ENCODE measurements at regions not wholly inside any gene's neighbourhood (a gene's known extent, or its start where the extent isn't known, plus 50 kb on each side); places are given as distances from the start of the nearest gene placed in this dataset.

DNA sequence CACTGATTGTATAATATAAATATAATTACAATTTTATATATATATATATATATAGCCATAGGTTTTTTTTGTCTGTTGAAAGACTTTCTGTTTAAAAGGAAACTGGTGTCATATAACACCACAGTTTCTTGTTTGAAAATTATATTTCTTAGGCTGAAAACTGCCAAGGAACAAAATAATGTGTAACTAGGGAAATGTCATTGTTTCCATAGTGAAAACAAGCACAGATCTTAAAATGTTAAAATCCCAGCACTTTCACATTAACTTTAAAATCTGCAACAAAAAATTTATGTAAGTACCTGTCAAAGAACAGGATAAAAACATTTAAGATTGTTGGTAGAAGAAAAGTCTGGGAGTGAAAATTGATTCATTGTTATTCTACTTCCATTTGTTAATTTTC, 104.2 kb downstream of the ATP6V1G3 start:
- H3K27ac ChIP-seq (ENCODE audit: low read length in 2 of 2), result no peak overlapping the region
- H3K27me3 ChIP-seq (replicated peaks in 1 of 4; ENCODE audit: control extremely low read depth in 1 of 4, control insufficient read depth in 3 of 4, insufficient read depth in 4 of 4, low read length in 3 of 4), result no peaks in the 10 kb centered on the region
- no peak overlapping the region for H2AFZ ChIP-seq (ENCODE audit: insufficient read depth, low read depth, low read length, poor library complexity, severe bottlenecking)
- H3K4me2 ChIP-seq (replicated peaks; ENCODE audit: low read depth, low read length, poor library complexity, severe bottlenecking), result no peak overlapping the region
- TF ChIP-seq EZH2 (IDR thresholded peaks at IDR 0.05; ENCODE audit: borderline replicate concordance, insufficient read depth, low read depth, low read length, poor library complexity, severe bottlenecking), result no peak
- TF ChIP-seq, protein P1, sequence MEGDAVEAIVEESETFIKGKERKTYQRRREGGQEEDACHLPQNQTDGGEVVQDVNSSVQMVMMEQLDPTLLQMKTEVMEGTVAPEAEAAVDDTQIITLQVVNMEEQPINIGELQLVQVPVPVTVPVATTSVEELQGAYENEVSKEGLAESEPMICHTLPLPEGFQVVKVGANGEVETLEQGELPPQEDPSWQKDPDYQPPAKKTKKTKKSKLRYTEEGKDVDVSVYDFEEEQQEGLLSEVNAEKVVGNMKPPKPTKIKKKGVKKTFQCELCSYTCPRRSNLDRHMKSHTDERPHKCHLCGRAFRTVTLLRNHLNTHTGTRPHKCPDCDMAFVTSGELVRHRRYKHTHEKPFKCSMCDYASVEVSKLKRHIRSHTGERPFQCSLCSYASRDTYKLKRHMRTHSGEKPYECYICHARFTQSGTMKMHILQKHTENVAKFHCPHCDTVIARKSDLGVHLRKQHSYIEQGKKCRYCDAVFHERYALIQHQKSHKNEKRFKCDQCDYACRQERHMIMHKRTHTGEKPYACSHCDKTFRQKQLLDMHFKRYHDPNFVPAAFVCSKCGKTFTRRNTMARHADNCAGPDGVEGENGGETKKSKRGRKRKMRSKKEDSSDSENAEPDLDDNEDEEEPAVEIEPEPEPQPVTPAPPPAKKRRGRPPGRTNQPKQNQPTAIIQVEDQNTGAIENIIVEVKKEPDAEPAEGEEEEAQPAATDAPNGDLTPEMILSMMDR (IDR thresholded peaks at IDR 0.05), result no peak
- no peak overlapping the region for H3K27ac Mint-ChIP-seq
- no peaks in the 10 kb centered on the region for H3K4me1 ChIP-seq (ENCODE audit: control insufficient read depth in 2 of 2, insufficient read depth in 2 of 2, low read length in 2 of 2)
- H3K9me3 ChIP-seq (ENCODE audit: control extremely low read depth in 1 of 3, control insufficient read depth in 2 of 3, insufficient read depth in 1 of 3, low read length in 2 of 3), result no peaks in the 10 kb centered on the region
- H3K4me3 ChIP-seq (ENCODE audit: control extremely low read depth in 1 of 5, extremely low read depth in 1 of 5, insufficient read depth in 1 of 5, low read depth in 2 of 5, low read length in 4 of 5), result no peak overlapping the region
- CTCF ChIA-PET, result no interaction called here
- no peaks in the 10 kb centered on the region for H3K36me3 ChIP-seq (replicated peaks in 1 of 2; ENCODE audit: control extremely low read depth in 1 of 2, control insufficient read depth in 1 of 2, extremely low read depth in 1 of 2, insufficient read depth in 2 of 2, low read length in 1 of 2)
- POLR2A ChIA-PET, result no interaction called here
- H3K9me3 Mint-ChIP-seq (ENCODE audit: insufficient read depth), result peaks cover 10% of the 10 kb centered on the region
- no peaks in the 10 kb centered on the region for H3K4me1 Mint-ChIP-seq
- no peaks in the 10 kb centered on the region for H4K20me1 ChIP-seq (ENCODE audit: control insufficient read depth, insufficient read depth, low read length, poor library complexity, severe bottlenecking)
- H3K27me3 Mint-ChIP-seq, result peaks cover 20% of the 10 kb centered on the region
- H3K79me2 ChIP-seq (ENCODE audit: control insufficient read depth, insufficient read depth, low read length), result no peaks in the 10 kb centered on the region
- no peak overlapping the region for H3K9ac ChIP-seq (ENCODE audit: low read length)
- intact Hi-C loops (cut with micrococcal nuclease), result no loop called here
- H3K4me3 Mint-ChIP-seq, result no peak overlapping the region
- ATAC-seq (ENCODE audit: low read depth) (no peak), DNase-seq (no peak)

DNA sequence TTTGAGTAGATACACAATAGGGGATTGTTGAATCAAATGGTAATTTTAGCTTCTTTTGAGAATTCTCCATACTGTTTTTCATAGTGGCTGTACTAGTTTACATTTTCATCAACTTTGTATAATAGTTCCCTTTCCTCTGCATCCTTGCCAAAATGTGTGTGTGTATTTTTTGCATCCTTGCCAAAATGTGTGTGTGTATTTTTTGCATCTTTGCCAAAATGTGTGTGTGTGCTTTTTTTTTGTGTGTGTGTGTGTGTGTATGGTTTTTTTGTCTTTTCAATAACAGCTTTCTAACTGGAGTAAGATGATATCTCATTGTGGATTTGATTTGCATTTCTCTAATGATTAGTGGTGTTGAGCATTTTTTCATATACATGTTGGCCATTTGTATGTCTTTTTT, 105.4 kb downstream of the ATP6V1G3 start:
- Histone ChIP-seq H3K27me3 (replicated peaks in 1 of 4; ENCODE audit: control extremely low read depth in 1 of 4, control insufficient read depth in 3 of 4, insufficient read depth in 4 of 4, low read length in 3 of 4) (no peaks in the 10 kb centered on the region), H3K36me3 (replicated peaks in 1 of 2; ENCODE audit: control extremely low read depth in 1 of 2, control insufficient read depth in 1 of 2, extremely low read depth in 1 of 2, insufficient read depth in 2 of 2, low read length in 1 of 2) (no peaks in the 10 kb centered on the region), H3K4me1 (ENCODE audit: control insufficient read depth in 2 of 2, insufficient read depth in 2 of 2, low read length in 2 of 2) (no peaks in the 10 kb centered on the region), H3K4me2 (replicated peaks; ENCODE audit: low read depth, low read length, poor library complexity, severe bottlenecking) (no peak overlapping the region), H4K20me1 (ENCODE audit: control insufficient read depth, insufficient read depth, low read length, poor library complexity, severe bottlenecking) (no peaks in the 10 kb centered on the region), H3K4me3 (ENCODE audit: control extremely low read depth in 1 of 5, extremely low read depth in 1 of 5, insufficient read depth in 1 of 5, low read depth in 2 of 5, low read length in 4 of 5) (no peak overlapping the region), H3K79me2 (ENCODE audit: control insufficient read depth, insufficient read depth, low read length) (no peaks in the 10 kb centered on the region), H2AFZ (ENCODE audit: insufficient read depth, low read depth, low read length, poor library complexity, severe bottlenecking) (no peak overlapping the region), H3K27ac (ENCODE audit: low read length in 2 of 2) (no peak overlapping the region), H3K9ac (ENCODE audit: low read length) (no peak overlapping the region), H3K9me3 (ENCODE audit: control extremely low read depth in 1 of 3, control insufficient read depth in 2 of 3, insufficient read depth in 1 of 3, low read length in 2 of 3) (no peaks in the 10 kb centered on the region)
- ATAC-seq (ENCODE audit: low read depth) (no peak), DNase-seq (no peak)
- ChIA-PET CTCF (no interaction called here), POLR2A (no interaction called here)
- Mint-ChIP-seq H3K9me3 (ENCODE audit: insufficient read depth) (peaks cover 10% of the 10 kb centered on the region), H3K27ac (no peak overlapping the region), H3K4me1 (no peaks in the 10 kb centered on the region), H3K27me3 (peaks cover 20% of the 10 kb centered on the region), H3K4me3 (no peak overlapping the region)
- intact Hi-C loops (cut with micrococcal nuclease), result no loop called here
- TF ChIP-seq, protein P1 (IDR thresholded peaks at IDR 0.05), result no peak
- no peak for TF ChIP-seq EZH2 (IDR thresholded peaks at IDR 0.05; ENCODE audit: borderline replicate concordance, insufficient read depth, low read depth, low read length, poor library complexity, severe bottlenecking)
